HEK293 (cell line): ENCODE measurements at regions not wholly inside any gene's neighbourhood (a gene's known extent, or its start where the extent isn't known, plus 50 kb on each side); places are given as distances from the start of the nearest gene placed in this dataset.
A peak's percentile ranks its signal among the peaks of the same experiment; 100 is the strongest.

Experiments
- CTCF ChIA-PET: fragments of 350-600 bp; formaldehyde crosslinking; extraction: SDS; loops from one replicate; lab custom pipeline; 2021; ENCODE audit warnings: antibody characterized with exemption; lab: Yijun Ruan, JAX
- POLR2A ChIA-PET: fragments of 300-600 bp; formaldehyde crosslinking; extraction: SDS; loops from one replicate; lab custom pipeline; 2020; ENCODE audit warnings: antibody characterized with exemption, inconsistent platforms; lab: Yijun Ruan, JAX
- H3K27ac ChIP-seq: fragments of 200-500 bp; sonication (Bioruptor generic); 2 replicates; pipeline ENCODE4 v1.5.1; 2014; ENCODE audit warnings: low read depth, low read length, control low read depth, inconsistent platforms; ENCODE audit errors: extremely low read depth
- H3K36me3 ChIP-seq, 2 experiments: fragments of 200-500 bp in 1 of 2; sonication (Bioruptor generic) in 1 of 2; 1 replicate in 1 of 2; 2 replicates in 1 of 2; pipeline ENCODE4 v1.5.1; 2014 to 2017; ENCODE audit warnings: inconsistent platforms in 2 of 2, low read length in 2 of 2; ENCODE audit not compliant: control insufficient read depth in 2 of 2, insufficient read depth in 1 of 2
- H3K4me1 ChIP-seq: fragments of 200-500 bp; sonication (Bioruptor generic); 2 replicates; pipeline ENCODE4 v1.5.1; 2014; ENCODE audit warnings: mild to moderate bottlenecking, low read length, inconsistent platforms; ENCODE audit not compliant: control insufficient read depth, insufficient read depth
- H3K4me3 ChIP-seq: 2 replicates; pipeline ENCODE4 v1.5.1; 2011; ENCODE audit warnings: low read depth, mild to moderate bottlenecking, control low read depth, low read length, moderate library complexity
- H3K9me3 ChIP-seq: fragments of 200-500 bp; sonication (Bioruptor generic); 2 replicates; pipeline ENCODE4 v1.5.1; 2014; ENCODE audit warnings: low read depth, low read length, inconsistent platforms; ENCODE audit not compliant: control insufficient read depth, insufficient read depth
- EGR2 ChIP-seq: fragments of 450-650 bp; formaldehyde crosslinking; IDR thresholded peaks from 2 replicates; pipeline ENCODE4 v1.5.1; 2016; ENCODE audit warnings: low read depth, missing biosample characterization, missing genetic modification characterization
- FEZF1 ChIP-seq: fragments of 450-650 bp; formaldehyde crosslinking; IDR thresholded peaks from 2 replicates; pipeline ENCODE4 v1.5.1; 2016; ENCODE audit warnings: missing biosample characterization, missing genetic modification characterization
- HOXC10 ChIP-seq: sonication (generic); formaldehyde crosslinking; IDR thresholded peaks from 2 replicates; pipeline ENCODE4 v1.8.1; 2023; ENCODE audit warnings: mild to moderate bottlenecking, missing genetic modification reagents
- TSHZ1 ChIP-seq: fragments of 450-650 bp; formaldehyde crosslinking; IDR thresholded peaks from 2 replicates; pipeline ENCODE4 v1.5.1; 2016; ENCODE audit warnings: missing biosample characterization, missing genetic modification characterization, borderline replicate concordance
- ZFP69B ChIP-seq: fragments of 450-650 bp; formaldehyde crosslinking; IDR thresholded peaks from 2 replicates; pipeline ENCODE4 v1.5.1; 2016; ENCODE audit warnings: missing biosample characterization, missing genetic modification characterization
- ZNF138 ChIP-seq: fragments of 450-650 bp; formaldehyde crosslinking; IDR thresholded peaks from 2 replicates; pipeline ENCODE4 v1.5.1; 2016; ENCODE audit warnings: missing biosample characterization, missing genetic modification characterization, borderline replicate concordance
- ZNF140 ChIP-seq: fragments of 450-650 bp; formaldehyde crosslinking; IDR thresholded peaks from 2 replicates; pipeline ENCODE4 v1.5.1; 2016; ENCODE audit warnings: missing biosample characterization, missing genetic modification characterization
- ZNF157 ChIP-seq: fragments of 450-650 bp; formaldehyde crosslinking; IDR thresholded peaks from 2 replicates; pipeline ENCODE4 v1.5.1; 2016; ENCODE audit warnings: missing biosample characterization, missing genetic modification characterization
- ZNF16 ChIP-seq: fragments of 450-650 bp; formaldehyde crosslinking; IDR thresholded peaks from 2 replicates; pipeline ENCODE4 v1.5.1; 2016; ENCODE audit warnings: low read depth, missing biosample characterization, missing genetic modification characterization
- ZNF175 ChIP-seq: fragments of 450-650 bp; formaldehyde crosslinking; IDR thresholded peaks from 2 replicates; pipeline ENCODE4 v1.5.1; 2016; ENCODE audit warnings: missing biosample characterization, missing genetic modification characterization
- ZNF19 ChIP-seq: fragments of 450-650 bp; formaldehyde crosslinking; IDR thresholded peaks from 2 replicates; pipeline ENCODE4; 2016; ENCODE audit warnings: missing biosample characterization, missing genetic modification characterization, low read depth
- ZNF223 ChIP-seq: fragments of 450-650 bp; formaldehyde crosslinking; IDR thresholded peaks from 2 replicates; pipeline ENCODE4 v1.5.1; 2016; ENCODE audit warnings: missing biosample characterization, missing genetic modification characterization
- ZNF239 ChIP-seq: fragments of 450-650 bp; formaldehyde crosslinking; IDR thresholded peaks from 2 replicates; pipeline ENCODE4 v1.5.1; 2016; ENCODE audit warnings: missing biosample characterization, missing genetic modification characterization
- ZNF280C ChIP-seq: fragments of 450-650 bp; formaldehyde crosslinking; IDR thresholded peaks from 2 replicates; pipeline ENCODE4 v1.5.1; 2016; ENCODE audit warnings: missing biosample characterization, missing genetic modification characterization
- ZNF311 ChIP-seq: fragments of 450-650 bp; formaldehyde crosslinking; IDR thresholded peaks from 2 replicates; pipeline ENCODE4 v1.5.1; 2017; ENCODE audit warnings: missing biosample characterization, missing genetic modification characterization, borderline replicate concordance
- ZNF398 ChIP-seq: fragments of 450-650 bp; formaldehyde crosslinking; IDR thresholded peaks from 2 replicates; pipeline ENCODE4 v1.5.1; 2017; ENCODE audit warnings: missing biosample characterization, missing genetic modification characterization
- ZNF571 ChIP-seq: fragments of 450-650 bp; formaldehyde crosslinking; IDR thresholded peaks from 2 replicates; pipeline ENCODE4 v1.5.0; 2017; ENCODE audit warnings: missing biosample characterization, missing genetic modification characterization
- ZNF639 ChIP-seq: fragments of 450-650 bp; formaldehyde crosslinking; IDR thresholded peaks from 2 replicates; pipeline ENCODE4 v1.5.1; 2016; ENCODE audit warnings: missing biosample characterization, missing genetic modification characterization
- TF ChIP-seq, protein P1 (sequence below): fragments of 450-650 bp; formaldehyde crosslinking; IDR thresholded peaks from 2 replicates; pipeline ENCODE4 v1.5.1; 2017; ENCODE audit warnings: missing biosample characterization, mild to moderate bottlenecking, missing genetic modification characterization, moderate library complexity

DNA sequence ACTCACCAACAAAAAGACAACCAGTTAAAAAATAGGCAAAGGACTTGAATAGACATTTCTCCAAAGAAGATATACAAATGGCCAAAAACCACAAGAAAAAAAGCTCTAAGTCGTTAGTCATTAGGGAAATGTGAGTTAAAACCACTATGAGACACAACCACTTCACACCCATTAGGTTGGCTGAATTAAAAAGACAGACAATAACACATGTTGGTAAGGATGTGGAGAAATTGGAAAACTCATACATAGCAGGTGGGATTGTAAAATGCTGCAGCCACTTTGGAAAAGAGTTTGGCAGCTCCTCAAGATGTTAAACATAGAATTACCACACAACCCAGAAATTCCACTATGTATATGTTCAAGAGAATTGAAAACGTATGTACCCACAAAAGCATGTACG lies 117.6 kb upstream of the SPATS2L start (continued):
- TF ChIP-seq ZNF239 (tag by site-specific recombination) = no peak
- no peak for TF ChIP-seq ZNF571 (tag by site-specific recombination)
- TF ChIP-seq ZNF223 (tag by site-specific recombination) = no peak
- no peak for TF ChIP-seq ZNF639 (tag by site-specific recombination)
- TF ChIP-seq ZNF16 (tag by site-specific recombination) = no peak
- no peak for TF ChIP-seq HOXC10 (CRISPR knock-in tag)
- no peak for TF ChIP-seq FEZF1 (tag by site-specific recombination)

DNA sequence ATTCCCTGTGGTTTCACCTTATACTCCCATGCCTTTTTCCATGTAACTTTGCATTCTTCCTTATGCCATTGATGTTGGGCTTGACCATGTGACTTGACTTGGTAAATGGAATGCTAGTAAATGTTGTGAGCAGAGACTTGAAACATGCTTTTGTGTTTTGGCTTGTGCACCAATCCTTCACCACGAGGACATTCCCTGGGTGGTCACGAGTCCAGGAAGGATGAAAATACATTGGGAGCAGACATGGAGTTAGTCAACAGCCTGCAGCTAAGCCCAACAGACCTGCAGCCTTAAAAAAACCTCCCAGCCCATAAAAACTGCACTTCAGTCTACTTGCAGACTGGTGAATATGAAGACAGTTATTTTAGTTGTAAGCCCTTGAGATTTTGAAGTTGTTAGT lies 116.5 kb upstream of the SPATS2L start:
- TF ChIP-seq ZNF398 (tag by site-specific recombination) (no peak), EGR2 (tag by site-specific recombination) (no peak), ZNF311 (tag by site-specific recombination) (no peak), ZNF280C (no peak)
- TF ChIP-seq, protein P1, sequence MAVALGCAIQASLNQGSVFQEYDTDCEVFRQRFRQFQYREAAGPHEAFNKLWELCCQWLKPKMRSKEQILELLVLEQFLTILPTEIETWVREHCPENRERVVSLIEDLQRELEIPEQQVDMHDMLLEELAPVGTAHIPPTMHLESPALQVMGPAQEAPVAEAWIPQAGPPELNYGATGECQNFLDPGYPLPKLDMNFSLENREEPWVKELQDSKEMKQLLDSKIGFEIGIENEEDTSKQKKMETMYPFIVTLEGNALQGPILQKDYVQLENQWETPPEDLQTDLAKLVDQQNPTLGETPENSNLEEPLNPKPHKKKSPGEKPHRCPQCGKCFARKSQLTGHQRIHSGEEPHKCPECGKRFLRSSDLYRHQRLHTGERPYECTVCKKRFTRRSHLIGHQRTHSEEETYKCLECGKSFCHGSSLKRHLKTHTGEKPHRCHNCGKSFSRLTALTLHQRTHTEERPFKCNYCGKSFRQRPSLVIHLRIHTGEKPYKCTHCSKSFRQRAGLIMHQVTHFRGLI (tag by site-specific recombination) = peak; percentile 80
- ChIA-PET CTCF (no interaction called here), POLR2A (interaction anchor here (0.7 kb wide), 1 partner anchor 10 kb away, joined by 3 read pairs; no protein-coding TSS in a partner anchor)
- no peaks in the 10 kb centered on the region for H3K9me3 ChIP-seq
- H3K4me3 ChIP-seq = no peak overlapping the region
- no peaks in the 10 kb centered on the region for H3K4me1 ChIP-seq
- no peak overlapping the region for H3K27ac ChIP-seq
- H3K36me3 ChIP-seq = no peaks in the 10 kb centered on the region

- Histone ChIP-seq H3K4me3 (no peak overlapping the region), H3K9me3 (no peaks in the 10 kb centered on the region), H3K27ac (no peak overlapping the region), H3K36me3 (no peaks in the 10 kb centered on the region), H3K4me1 (no peaks in the 10 kb centered on the region)
- no peak for TF ChIP-seq ZNF138 (tag by site-specific recombination)
- no peak for TF ChIP-seq TSHZ1 (tag by site-specific recombination)
- no peak for TF ChIP-seq ZNF140 (tag by site-specific recombination)
- no peak for TF ChIP-seq ZNF157 (tag by site-specific recombination)
- TF ChIP-seq ZNF175 (tag by site-specific recombination) = no peak
- no peak for TF ChIP-seq ZNF19 (tag by site-specific recombination)
- no peak for TF ChIP-seq ZFP69B (tag by site-specific recombination)
- ChIA-PET CTCF (interaction anchor here (0.6 kb wide), 1 partner anchor 131 kb away, joined by 5 read pairs; no protein-coding TSS in a partner anchor), POLR2A (no interaction called here)
Measured at GRCh38 chr2:200193331-200193730, 113.2 kb upstream of the SPATS2L start.
